GM19023 (cell line): ENCODE measurements at regions not wholly inside any gene's neighbourhood (a gene's known extent, or its start where the extent isn't known, plus 50 kb on each side); places are given as distances from the start of the nearest gene placed in this dataset.

Experiments
- ATAC-seq: cut with Tn5 transposase; IDR thresholded peaks from one replicate; pipeline ENCODE4 v1.9.1; 2021; ENCODE audit warnings: mild to moderate bottlenecking, moderate library complexity; ENCODE audit not compliant: unreplicated experiment

- no peak for ATAC-seq
Observed at GRCh38 chr6:8733879-8734278, 298.5 kb upstream of the SLC35B3 start.

DNA sequence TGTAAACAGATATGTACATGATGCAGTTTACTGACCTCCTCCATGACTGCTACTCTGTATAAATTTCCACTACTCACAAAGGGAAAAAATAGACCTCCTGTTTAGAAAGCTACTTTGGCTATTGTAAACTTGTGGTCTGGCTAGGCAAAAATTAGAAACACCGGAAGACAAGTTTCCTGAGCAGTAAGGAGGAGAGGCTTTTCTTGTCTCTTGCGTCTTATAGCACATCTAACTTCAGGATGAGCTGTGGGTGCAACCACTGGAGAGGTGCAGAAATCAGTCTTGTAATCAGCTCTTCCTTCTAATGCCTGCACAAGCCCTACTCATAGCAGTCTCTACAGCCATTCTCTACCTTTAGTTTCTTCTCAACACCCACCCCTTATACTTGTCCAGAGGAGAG is 296.5 kb upstream of the SLC35B3 start:
- ATAC-seq, result no peak

DNA sequence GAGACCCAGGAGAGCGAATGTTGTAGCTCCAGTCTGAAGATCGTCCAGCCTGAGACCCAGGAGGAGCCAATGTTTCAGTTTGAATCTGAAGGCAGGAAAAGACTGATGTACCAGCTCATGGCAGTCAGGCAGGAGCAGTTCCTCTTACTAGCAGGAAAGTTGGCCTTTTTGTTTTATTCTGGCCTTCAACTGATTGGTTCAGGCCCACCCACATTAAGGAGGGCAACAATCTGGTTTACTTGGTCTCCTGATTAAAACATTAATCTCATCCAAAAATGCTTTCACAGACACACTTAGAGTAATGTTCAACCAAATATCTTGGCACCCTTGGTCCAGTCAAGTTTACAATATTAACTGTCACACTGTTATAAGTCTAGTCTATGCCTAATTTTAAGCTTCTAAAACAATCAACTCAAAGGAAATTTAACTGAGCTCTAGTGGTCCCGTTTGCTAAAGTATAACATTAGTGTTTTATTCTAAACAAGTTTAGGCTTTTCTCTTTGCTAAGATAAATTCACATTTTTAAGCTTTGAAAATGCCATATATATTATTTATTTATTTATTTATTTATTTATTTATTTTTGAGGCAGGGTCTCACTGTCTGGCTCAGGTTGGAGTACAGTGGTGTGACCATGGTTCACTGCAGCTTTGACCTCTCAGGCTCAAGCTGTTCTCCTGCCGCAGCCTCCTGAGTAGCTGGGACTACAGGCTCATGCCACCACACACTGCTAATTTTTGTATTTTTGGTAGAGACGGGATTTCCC is 275.5 kb upstream of the SLC35B3 start:
- no peak for ATAC-seq

- no peak for ATAC-seq
Observed at GRCh38 chr6:8707956-8708772, 272.8 kb upstream of the SLC35B3 start.

- ATAC-seq, result no peak
Observed at GRCh38 chr6:8707369-8707768, 272.0 kb upstream of the SLC35B3 start.

- no peak for ATAC-seq
Observed at GRCh38 chr6:8705435-8706020, 270.2 kb upstream of the SLC35B3 start.

DNA sequence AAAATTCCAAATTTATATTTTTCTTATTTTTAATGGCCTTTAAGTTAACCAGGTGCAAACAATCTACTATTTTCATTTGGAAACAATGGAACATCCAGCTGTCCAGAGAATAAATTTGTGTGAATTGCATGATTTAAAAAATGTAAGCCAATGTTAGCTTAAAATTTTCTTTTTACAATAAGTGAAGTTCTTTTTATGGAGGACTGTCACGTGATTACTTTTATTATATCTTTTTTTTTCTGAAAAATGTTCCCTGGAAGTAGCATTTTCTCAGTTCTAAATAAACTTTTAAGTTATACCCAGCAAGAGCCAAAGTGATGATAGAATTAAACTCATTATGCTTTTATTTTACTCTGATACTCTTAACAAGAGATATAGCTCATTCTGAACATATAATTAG is 267.7 kb upstream of the SLC35B3 start:
- no peak for ATAC-seq

- ATAC-seq, result no peak
Observed at GRCh38 chr6:8688821-8689220, 253.5 kb upstream of the SLC35B3 start.

- ATAC-seq, result no peak
Observed at GRCh38 chr6:8686077-8686476, 250.7 kb upstream of the SLC35B3 start.

DNA sequence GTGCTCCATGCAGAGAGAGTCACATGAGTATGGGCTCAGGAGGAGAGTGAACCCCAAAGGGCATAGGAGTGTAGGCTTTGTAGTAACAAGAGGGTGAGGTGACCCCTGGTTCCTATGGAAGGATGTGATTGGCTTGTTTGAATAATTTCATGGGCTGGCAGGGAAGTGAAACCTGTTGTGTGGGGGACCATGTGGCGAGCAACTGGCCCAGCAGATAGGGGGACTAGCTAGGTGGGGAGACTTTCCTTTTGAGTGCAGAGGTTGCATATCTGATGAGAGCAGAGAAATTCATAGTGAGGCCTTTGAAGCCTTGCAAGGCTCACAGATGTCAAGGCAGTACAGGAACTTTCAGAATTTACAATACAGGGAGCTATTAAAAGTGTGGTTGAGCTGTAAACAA is 247.9 kb upstream of the SLC35B3 start:
- ATAC-seq, result no peak

DNA sequence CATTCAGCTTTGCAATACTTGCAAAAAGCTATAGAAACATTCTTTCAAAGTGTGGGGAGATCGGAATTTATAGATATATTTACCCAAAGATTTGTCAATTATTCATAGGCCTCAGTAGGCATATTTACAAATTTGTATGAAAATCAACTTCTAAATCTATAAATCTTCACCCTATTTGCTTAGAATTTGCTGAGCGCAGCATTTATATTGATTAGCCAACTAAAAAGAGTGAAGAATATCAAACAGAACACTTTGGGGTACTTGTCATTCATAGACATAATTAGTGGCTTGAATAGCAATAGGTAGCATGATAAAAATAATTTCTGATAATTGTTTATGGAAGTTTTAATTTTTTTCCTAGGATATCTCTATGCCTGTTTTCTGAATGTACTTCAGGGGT is 244.5 kb upstream of the SLC35B3 start:
- ATAC-seq, result no peak

DNA sequence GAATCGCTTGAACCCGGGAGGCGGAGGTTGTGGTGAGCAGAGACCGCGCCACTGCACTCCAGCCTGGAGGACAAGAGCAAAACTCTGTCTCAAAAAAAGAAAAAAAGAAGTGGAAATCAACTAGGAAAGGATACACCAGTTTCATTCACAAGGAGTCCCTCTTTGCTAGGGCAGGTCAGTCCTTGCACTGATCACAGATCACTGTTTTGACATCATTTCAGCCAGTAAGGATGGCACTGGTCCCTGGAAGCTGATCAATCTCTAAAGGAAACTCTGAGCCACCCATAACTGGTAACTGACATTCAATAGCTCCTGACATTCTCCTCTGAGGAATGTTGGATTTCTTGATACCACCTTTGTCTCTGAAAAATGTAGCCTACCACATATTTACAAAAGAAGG is 243.1 kb upstream of the SLC35B3 start:
- ATAC-seq, result no peak

GRCh38 chr6:8674126-8674525 is 238.8 kb upstream of the SLC35B3 start:
- no peak for ATAC-seq

DNA sequence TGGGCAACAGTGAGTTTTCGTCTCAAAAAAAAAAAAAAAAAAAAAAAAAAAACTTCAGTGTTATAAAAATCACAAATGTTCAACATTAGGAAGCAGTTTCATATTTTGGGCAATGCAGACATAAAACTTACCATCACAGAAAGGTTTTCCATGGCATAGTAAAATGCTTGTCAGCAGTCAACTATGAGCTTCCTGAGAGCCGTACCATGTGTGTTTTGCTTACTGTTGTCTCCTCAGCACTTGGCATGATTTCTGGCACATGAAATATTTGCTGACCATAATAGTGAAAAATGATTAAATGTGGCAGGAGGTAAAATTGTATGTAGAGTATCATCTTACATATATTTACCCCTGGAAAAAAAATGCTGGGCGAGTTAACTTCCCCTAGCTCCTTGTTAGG is 237.5 kb upstream of the SLC35B3 start:
- ATAC-seq, result no peak

GRCh38 chr6:8670792-8671191 is 235.4 kb upstream of the SLC35B3 start:
- no peak for ATAC-seq

- no peak for ATAC-seq
Observed at GRCh38 chr6:8664700-8665099, 229.4 kb upstream of the SLC35B3 start.

GRCh38 chr6:8664070-8664469 is 228.7 kb upstream of the SLC35B3 start:
- ATAC-seq, result no peak

DNA sequence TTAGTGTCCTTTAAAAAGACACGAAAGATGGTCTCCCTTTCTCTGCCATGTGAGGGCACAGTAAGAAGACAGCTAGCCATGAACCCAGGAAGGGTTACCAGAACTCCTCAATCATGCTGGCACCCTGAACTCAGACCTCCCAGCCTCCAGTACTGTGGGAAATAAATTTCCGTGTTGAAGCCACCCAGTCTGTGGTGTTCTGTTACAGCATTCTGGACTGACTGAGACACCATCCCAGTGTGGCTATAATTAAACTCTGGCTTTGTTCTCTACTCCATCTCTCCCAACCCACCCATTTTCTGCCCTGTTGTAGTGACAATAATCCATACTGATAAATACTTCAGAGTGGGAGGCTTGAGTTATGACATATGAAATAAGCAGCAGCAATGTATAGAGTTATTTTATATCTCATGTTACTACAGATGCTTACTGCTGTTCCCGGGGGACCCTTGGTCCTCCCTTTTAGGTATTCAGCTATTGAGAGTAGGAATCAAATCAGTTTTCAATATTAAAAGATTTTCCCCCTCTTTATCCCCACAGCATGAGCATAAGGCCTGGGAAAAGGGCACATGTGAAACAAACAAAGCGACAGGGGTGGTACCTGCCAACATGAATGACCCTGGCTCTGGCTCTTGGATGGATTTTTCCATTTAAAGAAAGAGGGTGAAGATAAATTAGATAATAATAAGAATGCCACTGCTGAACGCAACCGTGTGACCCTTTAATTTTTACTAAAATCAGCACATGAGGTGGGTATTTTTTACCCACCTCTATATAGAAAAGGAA is 224.3 kb upstream of the SLC35B3 start:
- ATAC-seq, result no peak

DNA sequence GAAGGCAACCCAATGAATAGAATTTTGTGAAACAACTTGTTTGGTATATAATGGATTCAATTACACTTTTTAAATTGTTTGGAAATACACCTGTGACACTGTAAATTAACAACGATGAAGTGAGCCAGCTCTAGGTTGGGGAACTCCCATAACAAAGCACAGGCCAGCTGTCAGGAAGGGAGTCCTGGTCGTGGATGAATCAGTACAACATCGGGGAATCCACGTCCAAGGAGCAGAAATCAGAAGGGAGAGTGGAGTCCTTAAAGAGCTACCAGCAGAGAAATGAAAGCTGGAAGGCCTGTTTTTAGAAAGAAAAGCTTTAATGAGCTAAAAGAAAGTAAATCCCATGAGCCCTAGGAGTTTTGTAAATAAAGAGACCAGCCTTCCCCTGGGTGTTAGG is 223.1 kb upstream of the SLC35B3 start:
- ATAC-seq, result no peak

DNA sequence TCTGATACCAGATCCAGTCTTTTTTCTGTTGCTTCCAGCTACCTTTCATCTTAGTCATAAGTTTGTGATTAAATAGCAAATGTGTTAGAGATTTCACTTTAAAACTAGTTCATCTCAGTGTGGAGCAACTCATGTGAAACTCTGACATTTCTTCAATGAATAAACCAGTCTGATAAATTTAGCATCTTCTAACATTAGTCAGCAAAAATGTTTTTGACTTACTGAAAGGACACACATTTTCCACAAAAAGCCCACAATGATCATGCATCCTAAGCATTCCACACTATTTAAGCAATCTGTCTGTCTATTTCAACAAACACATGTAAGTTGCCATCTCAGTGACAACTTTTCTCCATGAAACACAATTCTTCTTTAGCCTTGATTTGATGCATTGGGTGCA is 222.2 kb upstream of the SLC35B3 start:
- no peak for ATAC-seq
